AG10803 (cell line): ENCODE measurements at regions not wholly inside any gene's neighbourhood (a gene's known extent, or its start where the extent isn't known, plus 50 kb on each side); places are given as distances from the start of the nearest gene placed in this dataset.

Experiments used
- DNase-seq: peaks from one replicate; pipeline ENCODE4 v3.0.0; 2010; ENCODE audit warnings: low read depth
- H3K4me3 ChIP-seq: 2 replicates; pipeline ENCODE4 v1.5.1; 2011; ENCODE audit warnings: mild to moderate bottlenecking, low read length, control low read depth
- CTCF ChIP-seq: conservative IDR thresholded peaks from 2 replicates; pipeline ENCODE4 v1.5.1; 2011; ENCODE audit warnings: mild to moderate bottlenecking, low read length, control low read depth, inconsistent platforms

GRCh38 chr5:124669956-124670721 is 76.3 kb downstream of the ZNF608 start:
- DNase-seq: no peak
- no peak overlapping the region for H3K4me3 ChIP-seq
- TF ChIP-seq CTCF: no peak

- no peak for TF ChIP-seq CTCF
- no peak overlapping the region for H3K4me3 ChIP-seq
- DNase-seq: no peak
Measured at GRCh38 chr5:124669300-124669648, 77.2 kb downstream of the ZNF608 start.

DNA sequence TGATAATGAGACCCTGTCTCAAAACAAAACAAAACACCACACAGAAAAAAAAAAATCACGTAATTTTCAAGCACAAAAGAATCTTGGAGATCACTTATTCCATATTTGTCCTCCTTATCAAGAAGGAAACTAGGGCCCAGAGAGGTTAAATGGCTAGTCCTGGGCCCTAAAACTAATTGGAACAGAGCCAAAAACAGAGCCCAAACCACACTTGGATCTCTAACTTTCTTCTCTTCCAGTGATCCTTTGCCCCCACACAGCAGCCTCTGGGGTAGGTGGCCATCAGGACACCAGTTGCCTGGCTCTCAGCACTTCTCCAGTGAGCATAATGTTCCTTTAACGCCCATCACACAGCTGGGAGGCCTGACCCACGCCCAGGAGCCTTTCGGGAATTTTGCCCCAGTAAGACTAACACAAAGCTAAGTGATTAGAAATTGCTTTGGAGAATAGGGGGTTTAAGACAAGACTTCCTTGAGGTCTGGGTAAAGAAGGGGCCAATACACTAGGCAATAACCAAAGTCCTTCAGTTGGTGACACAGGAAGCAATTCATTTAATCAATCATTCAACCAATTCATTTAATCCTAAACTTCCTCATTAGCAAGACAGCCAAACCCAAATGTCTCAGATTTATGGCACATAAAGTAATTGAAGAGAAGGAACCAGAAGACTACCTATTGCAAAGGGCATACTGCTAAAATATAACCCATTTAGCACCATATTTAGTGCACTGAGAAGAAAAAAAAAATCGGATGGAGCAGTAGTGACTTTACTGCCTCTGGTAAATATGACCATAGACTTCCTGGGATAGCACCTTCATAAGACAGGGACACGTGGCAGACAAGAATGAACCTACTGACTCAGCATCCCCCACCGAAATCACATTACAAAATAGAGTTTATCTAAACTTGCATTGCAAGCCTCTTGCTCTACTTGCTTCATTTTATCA is 77.8 kb downstream of the ZNF608 start:
- H3K4me3 ChIP-seq: no peak overlapping the region
- TF ChIP-seq CTCF: no peak
- no peak for DNase-seq

DNA sequence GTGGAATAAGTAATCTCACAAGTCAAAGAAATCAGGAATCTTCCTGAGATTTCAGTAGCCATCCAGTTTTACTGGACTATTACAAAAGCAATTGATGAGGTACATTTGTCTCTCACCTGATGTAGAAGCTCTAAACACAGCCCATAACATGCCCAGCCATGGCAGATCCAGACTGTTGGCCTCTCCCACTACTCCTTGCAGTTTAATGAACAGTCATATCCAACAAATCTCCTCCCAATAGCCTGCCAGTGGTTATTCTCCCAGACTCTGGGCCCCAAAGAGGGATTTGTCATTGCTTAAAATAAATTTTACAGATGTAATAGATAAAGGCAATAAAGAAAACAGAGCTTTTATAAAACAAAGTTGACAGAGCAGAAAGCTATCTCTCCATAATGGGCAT is 80.8 kb downstream of the ZNF608 start:
- no peak for TF ChIP-seq CTCF
- no peak for DNase-seq
- H3K4me3 ChIP-seq: no peak overlapping the region

- no peak overlapping the region for H3K4me3 ChIP-seq
- DNase-seq: no peak
- no peak for TF ChIP-seq CTCF
Measured at GRCh38 chr5:124665035-124665434, 81.4 kb downstream of the ZNF608 start.

DNA sequence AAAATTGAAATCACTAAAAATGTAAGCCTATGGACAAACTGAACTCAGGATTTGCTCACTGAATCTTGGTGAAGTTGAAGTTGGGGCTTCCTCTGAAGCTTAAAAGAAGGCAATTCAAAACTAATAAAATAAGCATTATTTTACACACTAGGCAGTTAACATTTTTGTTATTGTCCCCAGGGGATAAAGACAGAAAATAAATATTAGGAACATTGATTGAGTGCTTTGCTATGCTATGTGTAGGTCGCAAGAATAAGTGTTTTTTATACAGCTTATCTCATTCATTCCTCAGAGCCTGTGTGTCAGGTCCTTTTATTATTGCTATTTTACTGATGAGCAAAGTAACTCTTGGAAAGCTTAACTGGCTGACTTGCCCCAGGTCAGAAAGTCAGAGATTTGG is 82.2 kb downstream of the ZNF608 start:
- DNase-seq: no peak
- H3K4me3 ChIP-seq: no peak overlapping the region
- no peak for TF ChIP-seq CTCF
